AG09319 (cell line): ENCODE measurements at regions not wholly inside any gene's neighbourhood (a gene's known extent, or its start where the extent isn't known, plus 50 kb on each side); places are given as distances from the start of the nearest gene placed in this dataset.
"Not testable (repeated sequence)": the region's sequence is repeated elsewhere in the genome, so short reads cannot be mapped to it uniquely, and the experiment has no call there.

Source experiments
- DNase-seq: peaks from one replicate; pipeline ENCODE4 v3.0.0-alpha.2; 2010; ENCODE audit warnings: low read depth; ENCODE audit errors: extremely low read depth
- CTCF ChIP-seq: IDR thresholded peaks from 2 replicates; pipeline ENCODE4 v1.5.1; 2011; ENCODE audit warnings: low read depth, mild to moderate bottlenecking, inconsistent platforms, low read length, moderate library complexity

- TF ChIP-seq CTCF, result no peak
- DNase-seq, result no peak
Observed at GRCh38 chr4:183814461-183814860, 90.6 kb upstream of the STOX2 start.

- no peak for TF ChIP-seq CTCF
- no peak for DNase-seq
Observed at GRCh38 chr4:183816077-183816476, 89.0 kb upstream of the STOX2 start.

- DNase-seq, result no peak
- no peak for TF ChIP-seq CTCF
Observed at GRCh38 chr4:183816882-183817509, 88.1 kb upstream of the STOX2 start.

- DNase-seq, result not testable (repeated sequence)
Observed at GRCh38 chr4:183818591-183818990, 86.5 kb upstream of the STOX2 start.

GRCh38 chr4:183821076-183821853 lies 83.8 kb upstream of the STOX2 start:
- no peak for TF ChIP-seq CTCF
- DNase-seq, result no peak

GRCh38 chr4:183823434-183823833 lies 81.7 kb upstream of the STOX2 start:
- no peak for TF ChIP-seq CTCF
- no peak for DNase-seq

- DNase-seq, result no peak
- TF ChIP-seq CTCF, result no peak
Observed at GRCh38 chr4:183825346-183825745, 79.8 kb upstream of the STOX2 start.

- TF ChIP-seq CTCF, result no peak
- DNase-seq, result no peak
Observed at GRCh38 chr4:183826461-183826860, 78.6 kb upstream of the STOX2 start.
